Uterus (tissue), 3 donors: ENCODE measurements at regions not wholly inside any gene's neighbourhood (a gene's known extent, or its start where the extent isn't known, plus 50 kb on each side); places are given as distances from the start of the nearest gene placed in this dataset.
"Not testable (repeated sequence)": the region's sequence is repeated elsewhere in the genome, so short reads cannot be mapped to it uniquely, and the experiment has no call there.

Source experiments
- DNase-seq, 2 donors: peaks; one replicate each; pipeline ENCODE4 v3.0.0-alpha.2; 2019 to 2020
- H3K27ac ChIP-seq, 2 donors: fragments of 200-600 bp; sonication (generic); 1 replicate in 1 of 2; 2 replicates in 1 of 2; pipeline ENCODE4 v1.5.1; 2016 to 2018
- H3K27me3 ChIP-seq, 2 donors: fragments of 200-600 bp; sonication (generic); one replicate each; pipeline ENCODE4 v1.5.1; 2018 to 2019; ENCODE audit warnings: control low read depth in 1 of 2
- H3K36me3 ChIP-seq, 2 donors: fragments of 200-600 bp; sonication (generic); one replicate each; pipeline ENCODE4 v1.5.1; 2019; ENCODE audit warnings: control low read depth in 1 of 2
- H3K4me1 ChIP-seq, 2 donors: fragments of 200-600 bp; sonication (generic); one replicate each; pipeline ENCODE4 v1.5.1; 2018 to 2019; ENCODE audit warnings: control low read depth in 1 of 2
- H3K4me3 ChIP-seq, 2 donors: fragments of 200-600 bp; sonication (generic); 1 replicate in 1 of 2; 2 replicates in 1 of 2; pipeline ENCODE4 v1.5.1; 2018 to 2019; ENCODE audit warnings: mild to moderate bottlenecking in 1 of 2
- H3K9me3 ChIP-seq, 2 donors: fragments of 200-600 bp; sonication (generic); one replicate each; pipeline ENCODE4 v1.5.1; 2019; ENCODE audit warnings: control low read depth in 1 of 2
- POLR2A ChIP-seq, 2 donors: fragments of 450-650 bp; IDR thresholded peaks; one replicate each; pipeline ENCODE4 v1.6.1; 2016; ENCODE audit warnings: antibody characterized with exemption in 2 of 2, mild to moderate bottlenecking in 1 of 2, moderate library complexity in 1 of 2
- intact Hi-C: fragments of 100-400 bp; cut with DNase I; formaldehyde crosslinking; loops from one replicate; pipeline ENCODE4 v1.15.1; 2023; ENCODE audit warnings: low total_unique reads
- TF ChIP-seq, protein P1 (sequence below), 4 experiments: fragments of 200-600 bp in 2 of 4; fragments of 450-650 bp in 2 of 4; sonication (generic) in 2 of 4; IDR thresholded peaks; one replicate each; pipeline ENCODE4 v1.5.1; 2016 to 2019; ENCODE audit warnings: antibody characterized with exemption in 4 of 4, mild to moderate bottlenecking in 2 of 4, moderate library complexity in 1 of 4
- donor health status: DM: yes; HTN: yes; CAD: no.

DNA sequence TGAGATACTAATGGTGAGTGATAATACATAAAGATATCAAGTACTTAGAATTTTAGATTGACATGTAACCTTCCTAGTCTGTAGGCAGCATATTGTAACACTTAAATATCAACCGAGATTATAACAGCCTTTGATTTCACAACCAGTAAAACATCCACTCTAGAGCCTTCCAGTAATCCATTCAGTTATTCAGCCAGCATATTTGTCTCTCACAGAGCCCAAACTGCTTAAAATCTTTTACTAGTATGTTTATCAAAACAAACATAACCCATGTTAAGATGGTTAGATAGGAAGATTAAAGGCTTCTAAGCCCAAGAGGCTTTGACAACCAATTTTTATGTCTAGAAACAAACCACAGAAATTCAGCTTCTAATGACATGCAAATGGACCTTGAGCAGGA is 177.9 kb upstream of the FST start:
- intact Hi-C loops = no loop called here
- Histone ChIP-seq H3K4me3 (no peak overlapping the region), H3K27ac (no peak overlapping the region)

DNA sequence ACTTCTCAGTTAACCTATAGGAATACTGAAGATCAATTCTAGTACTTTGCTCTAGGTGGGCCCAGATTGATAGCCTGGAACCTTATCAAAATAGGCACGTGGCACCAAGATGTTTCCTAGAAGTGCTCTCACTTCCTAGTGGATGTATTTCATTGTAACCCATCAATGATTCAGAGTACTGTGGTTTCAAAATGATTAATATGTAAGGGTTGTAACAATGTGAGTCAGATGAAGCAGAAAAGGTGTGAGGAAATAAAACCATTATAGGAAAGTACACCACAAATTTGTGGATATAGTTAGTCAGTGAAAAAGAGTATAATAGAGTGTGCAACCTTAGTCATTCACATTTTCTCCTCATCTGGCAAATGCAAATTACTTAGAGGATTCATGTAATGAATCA is 177.3 kb upstream of the FST start:
- Histone ChIP-seq H3K27me3 (no peaks in the 10 kb centered on the region), H3K36me3 (no peaks in the 10 kb centered on the region), H3K4me3 (no peak overlapping the region), H3K9me3 (no peaks in the 10 kb centered on the region), H3K4me1 (no peaks in the 10 kb centered on the region), H3K27ac (no peak overlapping the region)
- TF ChIP-seq POLR2A (IDR thresholded peaks at IDR 0.05) = no peak
- TF ChIP-seq, protein P1, sequence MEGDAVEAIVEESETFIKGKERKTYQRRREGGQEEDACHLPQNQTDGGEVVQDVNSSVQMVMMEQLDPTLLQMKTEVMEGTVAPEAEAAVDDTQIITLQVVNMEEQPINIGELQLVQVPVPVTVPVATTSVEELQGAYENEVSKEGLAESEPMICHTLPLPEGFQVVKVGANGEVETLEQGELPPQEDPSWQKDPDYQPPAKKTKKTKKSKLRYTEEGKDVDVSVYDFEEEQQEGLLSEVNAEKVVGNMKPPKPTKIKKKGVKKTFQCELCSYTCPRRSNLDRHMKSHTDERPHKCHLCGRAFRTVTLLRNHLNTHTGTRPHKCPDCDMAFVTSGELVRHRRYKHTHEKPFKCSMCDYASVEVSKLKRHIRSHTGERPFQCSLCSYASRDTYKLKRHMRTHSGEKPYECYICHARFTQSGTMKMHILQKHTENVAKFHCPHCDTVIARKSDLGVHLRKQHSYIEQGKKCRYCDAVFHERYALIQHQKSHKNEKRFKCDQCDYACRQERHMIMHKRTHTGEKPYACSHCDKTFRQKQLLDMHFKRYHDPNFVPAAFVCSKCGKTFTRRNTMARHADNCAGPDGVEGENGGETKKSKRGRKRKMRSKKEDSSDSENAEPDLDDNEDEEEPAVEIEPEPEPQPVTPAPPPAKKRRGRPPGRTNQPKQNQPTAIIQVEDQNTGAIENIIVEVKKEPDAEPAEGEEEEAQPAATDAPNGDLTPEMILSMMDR (IDR thresholded peaks at IDR 0.05) = no peak
- intact Hi-C loops = no loop called here
- no peak for DNase-seq

More for the DNA sequence above, 177.9 kb upstream of the FST start:
- no peak for DNase-seq
- Histone ChIP-seq H3K9me3 (no peaks in the 10 kb centered on the region), H3K4me1 (no peaks in the 10 kb centered on the region), H3K27me3 (no peaks in the 10 kb centered on the region), H3K36me3 (no peaks in the 10 kb centered on the region)
- TF ChIP-seq, protein P1 (IDR thresholded peaks at IDR 0.05) = no peak
- no peak for TF ChIP-seq POLR2A (IDR thresholded peaks at IDR 0.05)

- H3K4me1 ChIP-seq, H3K4me3 ChIP-seq, intact Hi-C loops, H3K9me3 ChIP-seq, H3K36me3 ChIP-seq, DNase-seq, H3K27me3 ChIP-seq, H3K27ac ChIP-seq: not testable (repeated sequence)
Measured at GRCh38 chr5:53305316-53305715, 175.1 kb upstream of the FST start.

DNA sequence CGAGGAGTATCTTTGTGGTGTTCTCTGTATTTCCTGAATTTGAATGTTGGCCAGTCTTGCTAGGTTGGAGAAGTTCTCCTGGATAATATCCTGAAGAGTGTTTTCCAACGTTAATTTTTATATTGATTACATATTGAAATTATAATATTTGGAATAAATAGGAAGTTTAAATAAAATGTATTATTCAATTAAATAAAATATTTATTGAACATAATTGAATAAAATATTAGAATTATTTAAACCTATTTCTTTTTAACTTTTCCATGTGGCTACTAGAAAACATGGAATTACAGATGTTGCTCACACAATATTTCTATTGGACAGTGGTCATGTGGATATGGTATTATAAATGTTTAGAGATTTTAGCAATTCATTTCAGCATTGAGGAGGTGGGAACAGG is 170.8 kb upstream of the FST start:
- Histone ChIP-seq H3K9me3 (no peaks in the 10 kb centered on the region), H3K27me3 (no peaks in the 10 kb centered on the region), H3K4me1 (no peaks in the 10 kb centered on the region), H3K27ac (no peak overlapping the region), H3K4me3 (no peak overlapping the region), H3K36me3 (no peaks in the 10 kb centered on the region)
- no peak for TF ChIP-seq POLR2A (IDR thresholded peaks at IDR 0.05)
- TF ChIP-seq, protein P1 (IDR thresholded peaks at IDR 0.05) = no peak
- no peak for DNase-seq
- intact Hi-C loops = no loop called here

GRCh38 chr5:53311681-53312080 is 168.7 kb upstream of the FST start:
- Histone ChIP-seq H3K4me1 (no peaks in the 10 kb centered on the region), H3K27ac (no peak overlapping the region), H3K36me3 (no peaks in the 10 kb centered on the region), H3K9me3 (no peaks in the 10 kb centered on the region), H3K27me3 (no peaks in the 10 kb centered on the region), H3K4me3 (no peak overlapping the region)
- intact Hi-C loops = no loop called here
- no peak for DNase-seq
- no peak for TF ChIP-seq POLR2A (IDR thresholded peaks at IDR 0.05)
- TF ChIP-seq, protein P1 (IDR thresholded peaks at IDR 0.05) = no peak

GRCh38 chr5:53313145-53313544 is 167.3 kb upstream of the FST start:
- Histone ChIP-seq H3K4me3 (no peak overlapping the region), H3K4me1 (no peaks in the 10 kb centered on the region), H3K27ac (no peak overlapping the region), H3K27me3 (no peaks in the 10 kb centered on the region), H3K9me3 (no peaks in the 10 kb centered on the region), H3K36me3 (no peaks in the 10 kb centered on the region)
- intact Hi-C loops = no loop called here
- DNase-seq = no peak
- TF ChIP-seq, protein P1 (IDR thresholded peaks at IDR 0.05) = no peak
- TF ChIP-seq POLR2A (IDR thresholded peaks at IDR 0.05) = no peak
